Mesenchymal stem cell (in vitro differentiated cells and primary cell): ENCODE measurements at regions not wholly inside any gene's neighbourhood (a gene's known extent, or its start where the extent isn't known, plus 50 kb on each side); places are given as distances from the start of the nearest gene placed in this dataset.

ENCODE experiments used
- DNase-seq: peaks from one replicate; pipeline ENCODE4 v3.0.0-alpha.2; 2013
- H2AFZ ChIP-seq: one replicate; pipeline ENCODE4 v1.6.1; 2013; ENCODE audit warnings: low read depth, mild to moderate bottlenecking, control low read depth, inconsistent platforms, low read length, moderate library complexity
- H2AK5ac ChIP-seq: 2 replicates; pipeline ENCODE4 v1.6.1; 2013; ENCODE audit warnings: low read length, moderate library complexity, mild to moderate bottlenecking, inconsistent platforms; ENCODE audit not compliant: severe bottlenecking
- H2BK120ac ChIP-seq: one replicate; pipeline ENCODE4 v1.6.1; 2013; ENCODE audit warnings: low read depth, mild to moderate bottlenecking, inconsistent platforms, low read length, moderate library complexity
- H2BK12ac ChIP-seq, 2 experiments: one replicate each; pipeline ENCODE4 v1.6.1; 2013; ENCODE audit warnings: inconsistent platforms in 2 of 2, low read length in 2 of 2, mild to moderate bottlenecking in 2 of 2, moderate library complexity in 2 of 2, control low read depth in 1 of 2
- H2BK15ac ChIP-seq: one replicate; pipeline ENCODE4 v1.6.1; 2013; ENCODE audit warnings: mild to moderate bottlenecking, low read depth, inconsistent platforms; ENCODE audit not compliant: poor library complexity, severe bottlenecking
- H2BK5ac ChIP-seq: 2 replicates; pipeline ENCODE4 v1.6.1; 2013; ENCODE audit warnings: low read depth, mild to moderate bottlenecking, low read length, control low read depth, inconsistent platforms; ENCODE audit not compliant: poor library complexity, severe bottlenecking
- H3K14ac ChIP-seq, 2 experiments: one replicate each; pipeline ENCODE4 v1.6.1; 2013; ENCODE audit warnings: inconsistent platforms in 2 of 2, low read length in 2 of 2, control low read depth in 1 of 2, mild to moderate bottlenecking in 1 of 2, moderate library complexity in 1 of 2
- H3K18ac ChIP-seq, 2 experiments: one replicate each; pipeline ENCODE4 v1.6.1; 2013; ENCODE audit warnings: inconsistent platforms in 2 of 2, low read length in 2 of 2, control low read depth in 1 of 2, low read depth in 1 of 2, mild to moderate bottlenecking in 1 of 2
- H3K23ac ChIP-seq, 2 experiments: one replicate each; pipeline ENCODE4 v1.6.1; 2013; ENCODE audit warnings: inconsistent platforms in 2 of 2, low read length in 2 of 2, mild to moderate bottlenecking in 2 of 2, moderate library complexity in 2 of 2, control low read depth in 1 of 2
- H3K27ac ChIP-seq: 2 replicates; pipeline ENCODE4 v1.5.1; 2013; ENCODE audit warnings: mild to moderate bottlenecking, moderate library complexity, low read length, control low read depth, inconsistent platforms; ENCODE audit not compliant: poor library complexity, severe bottlenecking
- H3K27me3 ChIP-seq, 2 experiments: 2 replicates each; pipeline versions ENCODE4 v1.6.1 to v1.7.0; 2013; ENCODE audit warnings: low read length in 2 of 2, mild to moderate bottlenecking in 2 of 2, moderate library complexity in 2 of 2, control low read depth in 1 of 2, inconsistent platforms in 1 of 2; ENCODE audit not compliant: control insufficient read depth in 1 of 2, insufficient read depth in 1 of 2
- H3K36me3 ChIP-seq, 2 experiments: 2 replicates each; pipeline versions ENCODE4 v1.6.1 to v1.7.0; 2013; ENCODE audit warnings: low read length in 2 of 2, control low read depth in 1 of 2, inconsistent platforms in 1 of 2, low read depth in 1 of 2, mild to moderate bottlenecking in 1 of 2; ENCODE audit not compliant: insufficient read depth in 2 of 2, control insufficient read depth in 1 of 2
- H3K4ac ChIP-seq, 2 experiments: one replicate each; pipeline ENCODE4 v1.6.1; 2013; ENCODE audit warnings: inconsistent platforms in 2 of 2, low read length in 2 of 2, mild to moderate bottlenecking in 2 of 2, moderate library complexity in 2 of 2, control low read depth in 1 of 2, low read depth in 1 of 2
- H3K4me1 ChIP-seq: 2 replicates; pipeline ENCODE4 v1.6.1; 2013; ENCODE audit warnings: low read depth, low read length, control low read depth; ENCODE audit not compliant: control insufficient read depth, insufficient read depth
- H3K4me2 ChIP-seq: 2 replicates; pipeline ENCODE4 v1.6.1; 2013; ENCODE audit warnings: low read length, mild to moderate bottlenecking, inconsistent platforms; ENCODE audit not compliant: poor library complexity, severe bottlenecking
- H3K4me3 ChIP-seq, 2 experiments: 2 replicates each; pipeline versions ENCODE4 v1.5.1 to v1.7.0; 2013; ENCODE audit warnings: low read length in 2 of 2, mild to moderate bottlenecking in 2 of 2, control low read depth in 1 of 2, low read depth in 1 of 2; ENCODE audit not compliant: insufficient read depth in 1 of 2
- H3K79me1 ChIP-seq: replicated peaks from 2 replicates; pipeline ENCODE4 v1.6.1; 2013; ENCODE audit warnings: mild to moderate bottlenecking, control low read depth, low read length, inconsistent platforms; ENCODE audit not compliant: poor library complexity, severe bottlenecking
- H3K9ac ChIP-seq: 2 replicates; pipeline ENCODE4 v1.7.0; 2013; ENCODE audit warnings: mild to moderate bottlenecking, low read length, moderate library complexity
- H3K9me3 ChIP-seq: 2 replicates; pipeline ENCODE4 v1.7.0; 2013; ENCODE audit warnings: mild to moderate bottlenecking, low read length; ENCODE audit not compliant: control insufficient read depth
- H4K8ac ChIP-seq: one replicate; pipeline ENCODE4 v1.6.1; 2013; ENCODE audit warnings: inconsistent platforms, mild to moderate bottlenecking, low read length, moderate library complexity
- H4K91ac ChIP-seq: one replicate; pipeline ENCODE4 v1.6.1; 2013; ENCODE audit warnings: mild to moderate bottlenecking, low read length, inconsistent platforms
- WGBS: methylation state at CpG from one replicate; pipeline ENCODE4 v1.1.7; 2013; ENCODE audit warnings: mixed read lengths; 5-methylcytosine and 5-hydroxymethylcytosine counted together

- Histone ChIP-seq H4K91ac (no peak overlapping the region), H3K9me3 (no peaks in the 10 kb centered on the region), H3K27ac (no peak overlapping the region), H3K4me1 (no peaks in the 10 kb centered on the region), H3K79me1 (no peaks in the 10 kb centered on the region), H2BK12ac (no peak overlapping the region), H2AFZ (no peak overlapping the region), H3K4me3 (no peak overlapping the region), H2BK15ac (no peak overlapping the region), H3K18ac (no peak overlapping the region), H3K4ac (no peak overlapping the region), H3K27me3 (no peaks in the 10 kb centered on the region), H3K9ac (no peak overlapping the region), H3K14ac (no peak overlapping the region), H2AK5ac (no peak overlapping the region), H3K36me3 (no peaks in the 10 kb centered on the region), H2BK5ac (no peak overlapping the region), H3K4me2 (no peak overlapping the region), H3K23ac (no peak overlapping the region), H2BK120ac (no peak overlapping the region), H4K8ac (no peak overlapping the region)
- WGBS = 100% methylated on average over 1 of the region's 2 CpGs
- DNase-seq = no peak
These were observed 62.2 kb upstream of the GIMD1 start for GRCh38 chr4:106430797-106431196.

GRCh38 chr4:106429885-106430284 is 61.3 kb upstream of the GIMD1 start:
- no peak overlapping the region for H2BK5ac ChIP-seq
- 86% methylated on average over 1 of the region's 2 CpGs for WGBS
- no peak overlapping the region for H2BK12ac ChIP-seq
- H4K91ac ChIP-seq = no peak overlapping the region
- no peak overlapping the region for H4K8ac ChIP-seq
- H2AFZ ChIP-seq = no peak overlapping the region
- H2AK5ac ChIP-seq = no peak overlapping the region
- no peaks in the 10 kb centered on the region for H3K36me3 ChIP-seq
- no peak overlapping the region for H3K27ac ChIP-seq
- no peak overlapping the region for H2BK120ac ChIP-seq
- no peaks in the 10 kb centered on the region for H3K27me3 ChIP-seq
- no peak overlapping the region for H3K14ac ChIP-seq
- H3K4ac ChIP-seq = no peak overlapping the region
- no peak overlapping the region for H3K4me2 ChIP-seq
- H3K79me1 ChIP-seq = no peaks in the 10 kb centered on the region
- no peak for DNase-seq
- H3K23ac ChIP-seq = no peak overlapping the region
- no peaks in the 10 kb centered on the region for H3K4me1 ChIP-seq
- H3K9ac ChIP-seq = no peak overlapping the region
- H3K18ac ChIP-seq = no peak overlapping the region
- H3K9me3 ChIP-seq = no peaks in the 10 kb centered on the region
- no peak overlapping the region for H3K4me3 ChIP-seq
- no peak overlapping the region for H2BK15ac ChIP-seq

GRCh38 chr4:106426069-106426468 is 57.5 kb upstream of the GIMD1 start:
- Histone ChIP-seq H3K4me3 (no peak overlapping the region), H2BK12ac (no peak overlapping the region), H3K9me3 (no peaks in the 10 kb centered on the region), H3K4me2 (no peak overlapping the region), H2AFZ (no peak overlapping the region), H3K9ac (no peak overlapping the region), H3K23ac (no peak overlapping the region), H3K18ac (no peak overlapping the region), H4K8ac (no peak overlapping the region), H2AK5ac (no peak overlapping the region), H2BK15ac (no peak overlapping the region), H2BK5ac (no peak overlapping the region), H3K27me3 (no peaks in the 10 kb centered on the region), H2BK120ac (no peak overlapping the region), H3K14ac (no peak overlapping the region), H3K79me1 (no peaks in the 10 kb centered on the region), H4K91ac (no peak overlapping the region), H3K4me1 (no peaks in the 10 kb centered on the region), H3K36me3 (no peaks in the 10 kb centered on the region), H3K27ac (no peak overlapping the region), H3K4ac (no peak overlapping the region)
- no peak for DNase-seq
- 93% methylated on average over 2 of the region's 2 CpGs for WGBS

GRCh38 chr4:106425576-106425975 is 57.0 kb upstream of the GIMD1 start:
- Histone ChIP-seq H3K18ac (no peak overlapping the region), H2BK15ac (no peak overlapping the region), H3K14ac (no peak overlapping the region), H3K9me3 (no peaks in the 10 kb centered on the region), H3K9ac (no peak overlapping the region), H3K27me3 (no peaks in the 10 kb centered on the region), H2BK120ac (no peak overlapping the region), H4K91ac (no peak overlapping the region), H3K79me1 (no peaks in the 10 kb centered on the region), H3K4me1 (no peaks in the 10 kb centered on the region), H3K4ac (no peak overlapping the region), H3K36me3 (no peaks in the 10 kb centered on the region), H2BK12ac (no peak overlapping the region), H2BK5ac (no peak overlapping the region), H3K27ac (no peak overlapping the region), H3K4me2 (no peak overlapping the region), H2AFZ (no peak overlapping the region), H3K4me3 (no peak overlapping the region), H4K8ac (no peak overlapping the region), H2AK5ac (no peak overlapping the region), H3K23ac (no peak overlapping the region)
- no peak for DNase-seq
